Spleen (tissue), 11 donors: ENCODE measurements at regions not wholly inside any gene's neighbourhood (a gene's known extent, or its start where the extent isn't known, plus 50 kb on each side); places are given as distances from the start of the nearest gene placed in this dataset.

ENCODE experiments used
- DNase-seq: peaks from one replicate; pipeline ENCODE4 v3.0.0-alpha.2; 2020
- H3K27ac ChIP-seq, 8 donors: fragments of 200-600 bp; sonication (generic) in 7 of 8; 1 replicate in 4 of 8; 2 replicates in 4 of 8; pipeline versions ENCODE4 v1.5.0 to v1.8.0; 2016 to 2021; ENCODE audit warnings: inconsistent platforms in 4 of 8, mild to moderate bottlenecking in 4 of 8, moderate library complexity in 1 of 8
- H3K27me3 ChIP-seq, 7 donors: fragments of 200-600 bp; sonication (generic) in 6 of 7; replicated peaks in 1 of 7; 1 replicate in 4 of 7; 2 replicates in 3 of 7; pipeline versions ENCODE4 v1.5.0 to v1.8.0; 2016 to 2021; ENCODE audit warnings: inconsistent platforms in 3 of 7, mild to moderate bottlenecking in 1 of 7
- H3K36me3 ChIP-seq, 6 donors: fragments of 200-600 bp; sonication (generic) in 5 of 6; 1 replicate in 4 of 6; 2 replicates in 2 of 6; pipeline versions ENCODE4 v1.5.0 to v1.8.0; 2016 to 2021; ENCODE audit warnings: inconsistent platforms in 2 of 6
- H3K4me1 ChIP-seq, 6 donors: fragments of 200-600 bp; sonication (generic) in 5 of 6; 1 replicate in 3 of 6; 2 replicates in 3 of 6; pipeline versions ENCODE4 v1.5.0 to v1.8.0; 2016 to 2021; ENCODE audit warnings: inconsistent platforms in 3 of 6
- H3K4me3 ChIP-seq, 8 donors: fragments of 200-600 bp; sonication (generic) in 7 of 8; 1 replicate in 4 of 8; 2 replicates in 4 of 8; pipeline versions ENCODE4 v1.5.0 to v1.8.0; 2016 to 2021; ENCODE audit warnings: inconsistent platforms in 4 of 8, mild to moderate bottlenecking in 4 of 8, moderate library complexity in 2 of 8
- H3K9me3 ChIP-seq, 8 donors: fragments of 200-600 bp; sonication (generic) in 7 of 8; 1 replicate in 4 of 8; 2 replicates in 4 of 8; pipeline versions ENCODE4 v1.5.0 to v1.8.0; 2016 to 2021; ENCODE audit warnings: inconsistent platforms in 4 of 8
- POLR2A ChIP-seq, 3 donors: fragments of 450-650 bp; IDR thresholded peaks; one replicate each; pipeline ENCODE4 v1.5.1; 2017; ENCODE audit warnings: antibody characterized with exemption in 3 of 3, mild to moderate bottlenecking in 1 of 3
- POLR2AphosphoS5 ChIP-seq, 3 donors: sonication (generic); formaldehyde crosslinking; IDR thresholded peaks; one replicate each; pipeline ENCODE4 v1.5.1; 2017; ENCODE audit warnings: antibody characterized with exemption in 3 of 3
- WGBS, 5 donors: extraction: QIAGEN DNeasy Blood & Tissue Kit in 3 of 5; methylation state at CpG; one replicate each; pipeline versions ENCODE4 v1.1.5 to v1.1.7; 2013 to 2018; 5-methylcytosine and 5-hydroxymethylcytosine counted together
- intact Hi-C: fragments of 100-400 bp; cut with DNase I; formaldehyde crosslinking; loops from one replicate; pipeline ENCODE4 v1.15.0; 2023; ENCODE audit warnings: low total_unique reads
- TF ChIP-seq, protein P1 (sequence below), 11 experiments: fragments of 200-600 bp in 7 of 11; fragments of 450-650 bp in 4 of 11; sonication (generic) in 4 of 11; IDR thresholded peaks in 8 of 11; conservative IDR thresholded peaks in 3 of 11; 1 replicate in 7 of 11; 2 replicates in 4 of 11; pipeline versions ENCODE4 v1.4.0 to v1.8.0; 2016 to 2021; ENCODE audit warnings: antibody characterized with exemption in 11 of 11, inconsistent platforms in 4 of 11, mild to moderate bottlenecking in 1 of 11
- donor health status: healthy with polysubstance abuse.
- donor health status: DM: no; HTN: no; CAD: no; lungs with moderate emphysema.
- donor health status: DM: no; HTN: no; CAD: no.
- donor health status: Bipolar disorder and iron deficiency.
- donor health status: healthy.
- donor health status: DM: no; HTN: no; CAD: no.
- donor health status: DM: yes; HTN: yes; CAD: no.

DNA sequence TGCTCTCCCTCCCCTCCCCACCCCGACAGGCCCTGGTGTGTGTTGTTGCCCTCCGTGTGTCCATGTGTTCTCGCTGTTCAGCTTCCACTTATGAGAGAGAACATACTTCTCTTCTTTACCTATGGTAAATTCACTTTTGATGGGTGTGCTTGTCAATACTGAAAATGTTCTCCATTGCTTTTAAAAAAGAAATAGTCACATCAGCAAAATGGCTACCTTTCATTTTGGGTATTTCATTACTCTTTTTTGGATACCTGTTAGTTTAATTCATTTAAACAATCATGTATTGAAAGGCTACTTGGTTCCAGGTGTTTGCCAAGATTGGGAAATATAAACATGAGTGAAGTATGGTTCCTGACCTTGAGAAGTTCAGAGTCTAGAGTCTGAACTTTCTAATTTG lies 107.4 kb upstream of the PITX2 start:
- Histone ChIP-seq H3K4me1 (no peaks in the 10 kb centered on the region), H3K4me3 (no peak overlapping the region), H3K27ac (no peak overlapping the region), H3K27me3 (no peaks in the 10 kb centered on the region), H3K9me3 (no peaks in the 10 kb centered on the region), H3K36me3 (no peaks in the 10 kb centered on the region)
- DNase-seq: no peak
- WGBS, 5 donors: 71 to 79% (median 77%) methylated on average over 3 of the region's 3 CpGs
- no peak for TF ChIP-seq POLR2A (IDR thresholded peaks at IDR 0.05)
- TF ChIP-seq POLR2AphosphoS5 (IDR thresholded peaks at IDR 0.05): no peak
- TF ChIP-seq, protein P1, sequence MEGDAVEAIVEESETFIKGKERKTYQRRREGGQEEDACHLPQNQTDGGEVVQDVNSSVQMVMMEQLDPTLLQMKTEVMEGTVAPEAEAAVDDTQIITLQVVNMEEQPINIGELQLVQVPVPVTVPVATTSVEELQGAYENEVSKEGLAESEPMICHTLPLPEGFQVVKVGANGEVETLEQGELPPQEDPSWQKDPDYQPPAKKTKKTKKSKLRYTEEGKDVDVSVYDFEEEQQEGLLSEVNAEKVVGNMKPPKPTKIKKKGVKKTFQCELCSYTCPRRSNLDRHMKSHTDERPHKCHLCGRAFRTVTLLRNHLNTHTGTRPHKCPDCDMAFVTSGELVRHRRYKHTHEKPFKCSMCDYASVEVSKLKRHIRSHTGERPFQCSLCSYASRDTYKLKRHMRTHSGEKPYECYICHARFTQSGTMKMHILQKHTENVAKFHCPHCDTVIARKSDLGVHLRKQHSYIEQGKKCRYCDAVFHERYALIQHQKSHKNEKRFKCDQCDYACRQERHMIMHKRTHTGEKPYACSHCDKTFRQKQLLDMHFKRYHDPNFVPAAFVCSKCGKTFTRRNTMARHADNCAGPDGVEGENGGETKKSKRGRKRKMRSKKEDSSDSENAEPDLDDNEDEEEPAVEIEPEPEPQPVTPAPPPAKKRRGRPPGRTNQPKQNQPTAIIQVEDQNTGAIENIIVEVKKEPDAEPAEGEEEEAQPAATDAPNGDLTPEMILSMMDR (IDR thresholded peaks at IDR 0.05 in 8 of 11, conservative IDR thresholded peaks at IDR 0.05 in 3 of 11): no peak
- intact Hi-C loops: no loop called here

GRCh38 chr4:110733901-110734300 lies 111.0 kb upstream of the PITX2 start:
- Histone ChIP-seq H3K27ac (no peak overlapping the region), H3K9me3 (no peaks in the 10 kb centered on the region), H3K4me1 (no peaks in the 10 kb centered on the region), H3K27me3 (no peaks in the 10 kb centered on the region), H3K36me3 (no peaks in the 10 kb centered on the region), H3K4me3 (no peak overlapping the region)
- TF ChIP-seq, protein P1 (IDR thresholded peaks at IDR 0.05 in 8 of 11, conservative IDR thresholded peaks at IDR 0.05 in 3 of 11): no peak
- TF ChIP-seq POLR2AphosphoS5 (IDR thresholded peaks at IDR 0.05) (no peak), POLR2A (IDR thresholded peaks at IDR 0.05) (no peak)
- intact Hi-C loops: no loop called here
- 58 to 81% (median 77%) methylated on average over 4 of the region's 4 CpGs for WGBS, 5 donors
- no peak for DNase-seq

- Histone ChIP-seq H3K36me3 (no peaks in the 10 kb centered on the region), H3K27ac (no peak overlapping the region), H3K9me3 (no peaks in the 10 kb centered on the region), H3K4me3 (no peak overlapping the region), H3K27me3 (no peaks in the 10 kb centered on the region), H3K4me1 (no peaks in the 10 kb centered on the region)
- no peak for DNase-seq
- intact Hi-C loops: no loop called here
- WGBS, 5 donors: 74 to 95% (median 90%) methylated on average over 1 of the region's 1 CpG
- TF ChIP-seq POLR2A (IDR thresholded peaks at IDR 0.05) (no peak), POLR2AphosphoS5 (IDR thresholded peaks at IDR 0.05) (no peak)
Measured at GRCh38 chr4:110735686-110736085, 112.8 kb upstream of the PITX2 start.

GRCh38 chr4:110737931-110738330 lies 115.1 kb upstream of the PITX2 start:
- DNase-seq: no peak

More at GRCh38 chr4:110737931-110738330, 115.1 kb upstream of the PITX2 start:
- H3K4me1 ChIP-seq: no peaks in the 10 kb centered on the region
- no peaks in the 10 kb centered on the region for H3K9me3 ChIP-seq
- 71 to 85% (median 81%) methylated on average over 3 of the region's 3 CpGs for WGBS, 5 donors
- no peaks in the 10 kb centered on the region for H3K36me3 ChIP-seq
- H3K27ac ChIP-seq: no peak overlapping the region
- H3K4me3 ChIP-seq: no peak overlapping the region
- no peak for TF ChIP-seq POLR2A (IDR thresholded peaks at IDR 0.05)
- TF ChIP-seq POLR2AphosphoS5 (IDR thresholded peaks at IDR 0.05): no peak
- TF ChIP-seq, protein P1 (IDR thresholded peaks at IDR 0.05 in 8 of 11, conservative IDR thresholded peaks at IDR 0.05 in 3 of 11): no peak
- H3K27me3 ChIP-seq: no peaks in the 10 kb centered on the region
- intact Hi-C loops: no loop called here
